ENCODE measurements at regions not wholly inside any gene's neighbourhood (a gene's known extent, or its start where the extent isn't known, plus 50 kb on each side); places are given as distances from the start of the nearest gene placed in this dataset.

DNA sequence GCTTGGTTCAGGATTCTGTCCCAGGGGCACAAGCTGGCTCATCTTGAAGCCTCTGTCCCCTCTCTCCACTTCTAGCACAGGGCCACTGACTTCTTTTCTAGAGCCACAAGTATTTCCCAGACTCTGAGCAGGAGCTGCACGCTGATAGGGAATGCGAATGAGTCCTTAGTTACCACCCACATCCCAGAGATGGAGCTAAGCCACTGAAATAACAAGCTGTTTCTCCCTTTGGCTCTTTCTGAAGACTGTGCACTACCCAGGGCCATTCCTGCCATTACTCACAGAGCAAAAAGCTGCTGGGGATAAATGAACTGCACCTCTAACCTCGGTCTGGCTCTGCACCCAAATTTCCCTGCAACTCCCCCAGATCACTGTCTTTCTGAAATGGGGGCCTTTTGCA is 70.6 kb downstream of the TSN start:
- H3K23ac ChIP-seq (ENCODE audit: insufficient read length) = no peak overlapping the region
- no peaks in the 10 kb centered on the region for H3K36me3 ChIP-seq (ENCODE audit: control insufficient read depth in 2 of 4, insufficient read depth in 4 of 4, low read length in 3 of 4)
- H3K14ac ChIP-seq (ENCODE audit: insufficient read length) = no peak overlapping the region
- H4K8ac ChIP-seq (ENCODE audit: extremely low read depth, insufficient read depth, low read length) = no peak overlapping the region; the same call in 1 of the 2 replicates
- H3K9me3 ChIP-seq (ENCODE audit: insufficient read depth in 2 of 2, low read depth in 1 of 2, low read length in 1 of 2) = peaks cover 0 to 2% of the 10 kb centered on the region in 2 experiments; a peak in 1 of 4 replicates
- H3K27ac ChIP-seq (ENCODE audit: low read depth, low read length) = no peak overlapping the region
- H3K79me2 ChIP-seq (ENCODE audit: control insufficient read depth in 1 of 2, insufficient read depth in 2 of 2, low read length in 2 of 2) = no peaks in the 10 kb centered on the region
- no peak overlapping the region for H2BK12ac ChIP-seq (ENCODE audit: low read depth, low read length)
- WGBS, 2 experiments (ENCODE audit: extremely low coverage in 1 of 2, insufficient coverage in 1 of 2, insufficient read length in 1 of 2, insufficient replicate concordance in 2 of 2, low coverage in 1 of 2, low lambda C conversion rate in 2 of 2, missing lambda C conversion rate in 1 of 2) = 90% methylated on average over 3 of the region's 3 CpGs; no CpG with 5 or more reads in 1 of the 2 experiments
- no peaks in the 10 kb centered on the region for H3K79me1 ChIP-seq (ENCODE audit: low read depth, low read length)
- H3K4ac ChIP-seq (replicated peaks; ENCODE audit: insufficient read length, low read depth, low read length) = no peak overlapping the region
- no peak overlapping the region for H2BK20ac ChIP-seq (ENCODE audit: low read length)
- no peak overlapping the region for H3K9ac ChIP-seq (replicated peaks in 1 of 4; ENCODE audit: extremely low read depth in 1 of 4, low read depth in 3 of 4, low read length in 3 of 4)
- H2AFZ ChIP-seq (ENCODE audit: low read length) = no peak overlapping the region; the same call in 1 of the 2 replicates
- no peak overlapping the region for H3K18ac ChIP-seq (ENCODE audit: extremely low read depth, low read length)
- H3K56ac ChIP-seq (replicated peaks; ENCODE audit: insufficient read length, low read depth, low read length) = no peak overlapping the region
- no peak overlapping the region for H2BK5ac ChIP-seq (ENCODE audit: low read depth, low read length)
- H2BK15ac ChIP-seq (ENCODE audit: low read length) = no peak overlapping the region
- POLR2A ChIA-PET (ENCODE audit: partially characterized antibody) = interaction anchor here (0.7 to 1.2 kb wide), 2 partner anchors 9 to 295 kb away, joined by 3 to 4 read pairs; no protein-coding TSS in a partner anchor
- no peak overlapping the region for H4K5ac ChIP-seq (ENCODE audit: insufficient read length, low read depth, low read length)
- CTCF ChIA-PET (ENCODE audit: partially characterized antibody) = interaction anchor here (1.1 to 2.4 kb wide), 4 partner anchors 9 to 62 kb away, joined by 3 to 12 read pairs (median 4); no protein-coding TSS in a partner anchor
- no peak overlapping the region for H3K4me2 ChIP-seq (ENCODE audit: insufficient read depth in 1 of 2, low read depth in 2 of 2, low read length in 2 of 2)
- H2AK5ac ChIP-seq (ENCODE audit: low read depth, low read length) = no peak overlapping the region
- FAIRE-seq (no peak), DNase-seq (ENCODE audit: low read depth in 1 of 2, low spot score in 2 of 2) (no peak)
- H3K23me2 ChIP-seq (ENCODE audit: low read depth, low read length) = no peaks in the 10 kb centered on the region
- H2BK120ac ChIP-seq (replicated peaks; ENCODE audit: low read depth, low read length) = no peak overlapping the region
- H3K27me3 ChIP-seq (replicated peaks in 1 of 4; ENCODE audit: control insufficient read depth in 3 of 4, extremely low read depth in 1 of 4, insufficient read depth in 3 of 4, low read length in 3 of 4) = no peaks in the 10 kb centered on the region
- peaks cover 0 to 7% (median 3%) of the 10 kb centered on the region in 4 experiments; a peak in 4 of 7 replicates for H3K4me1 ChIP-seq (replicated peaks in 1 of 4; ENCODE audit: control insufficient read depth in 3 of 4, insufficient read depth in 4 of 4, low read length in 3 of 4)
- no peak overlapping the region for H3K4me3 ChIP-seq (ENCODE audit: extremely low read depth in 1 of 4, insufficient read depth in 2 of 4, low read depth in 3 of 4, low read length in 4 of 4)
- no peak overlapping the region for H4K91ac ChIP-seq (replicated peaks; ENCODE audit: insufficient read length, low read length)
- TF ChIP-seq BACH1 (IDR thresholded peaks at IDR 0.05; ENCODE audit: low read length) (no peak), RAD21 (IDR thresholded peaks at IDR 0.05 in 1 of 2, conservative IDR thresholded peaks at IDR 0.05 in 1 of 2; ENCODE audit: low read depth in 2 of 2, low read length in 2 of 2) (no peak), RBBP5 (IDR thresholded peaks at IDR 0.05; ENCODE audit: borderline replicate concordance, low read depth, low read length) (no peak), TEAD4 (IDR thresholded peaks at IDR 0.05; ENCODE audit: low read depth, low read length) (no peak), EP300 (IDR thresholded peaks at IDR 0.05; ENCODE audit: borderline replicate concordance in 1 of 2, low read depth in 2 of 2, low read length in 2 of 2) (no peak)
- no peaks in the 10 kb centered on the region for H4K20me1 ChIP-seq (replicated peaks in 1 of 2; ENCODE audit: control insufficient read depth in 1 of 2, insufficient read depth in 2 of 2, low read length in 2 of 2)
